WTC11 (cell line): ENCODE measurements at regions not wholly inside any gene's neighbourhood (a gene's known extent, or its start where the extent isn't known, plus 50 kb on each side); places are given as distances from the start of the nearest gene placed in this dataset.

ENCODE experiments used
- ATAC-seq: fragments of 200-7000 bp; cut with Tn5 transposase; 2 replicates; pipeline ENCODE4 v1.10.0; 2021; ENCODE audit warnings: mild to moderate bottlenecking, moderate library complexity
- CTCF ChIA-PET: fragments of 300-600 bp; sonication (Branson Sonifier 250); formaldehyde crosslinking; loops from one replicate; lab custom pipeline; 2021; ENCODE audit warnings: antibody characterized with exemption; lab: Charles Lee
- POLR2A ChIA-PET: fragments of 350-600 bp; sonication (Branson Sonifier 250); formaldehyde crosslinking; loops from one replicate; lab custom pipeline; 2021; ENCODE audit warnings: antibody characterized with exemption; lab: Charles Lee
- DNase-seq: peaks from one replicate; pipeline ENCODE4 v3.0.0; 2021; ENCODE audit warnings: low spot score
- H3K27ac Mint-ChIP-seq: 2 replicates; pipeline ENCODE4 v1.8.0; 2021; ENCODE audit warnings: mixed read lengths
- H3K27me3 Mint-ChIP-seq: 2 replicates; pipeline ENCODE4 v1.8.0; 2021; ENCODE audit warnings: low read depth, mild to moderate bottlenecking, moderate library complexity, mixed read lengths
- H3K36me3 Mint-ChIP-seq: 2 replicates; pipeline ENCODE4 v1.8.0; 2021; ENCODE audit warnings: mixed read lengths
- H3K4me1 Mint-ChIP-seq: 2 replicates; pipeline ENCODE4 v1.8.0; 2022; ENCODE audit warnings: mixed read lengths
- H3K4me3 Mint-ChIP-seq: 2 replicates; pipeline ENCODE4 v1.8.0; 2021; ENCODE audit warnings: mild to moderate bottlenecking, moderate library complexity, mixed read lengths
- H3K9me3 Mint-ChIP-seq: 2 replicates; pipeline ENCODE4 v1.8.0; 2021; ENCODE audit warnings: mixed read lengths
- ESRRA ChIP-seq: sonication (generic); formaldehyde crosslinking; IDR thresholded peaks from 2 replicates; pipeline ENCODE4 v1.8.1; 2022; ENCODE audit warnings: mild to moderate bottlenecking, missing genetic modification reagents, borderline replicate concordance
- FOXK1 ChIP-seq: sonication (generic); formaldehyde crosslinking; IDR thresholded peaks from 2 replicates; pipeline ENCODE4 v1.8.0; 2022; ENCODE audit warnings: mild to moderate bottlenecking, moderate library complexity, missing genetic modification reagents
- GTF2I ChIP-seq: fragments of 250-450 bp; sonication (Bioruptor Pico); conservative IDR thresholded peaks from 2 replicates; pipeline ENCODE4 v1.4.0; 2021; ENCODE audit warnings: mild to moderate bottlenecking
- HMGA2 ChIP-seq: fragments of 250-450 bp; sonication (Bioruptor Pico); IDR thresholded peaks from 2 replicates; pipeline ENCODE4 v1.4.0; 2021; ENCODE audit warnings: mild to moderate bottlenecking, moderate library complexity
- JUN ChIP-seq: sonication (generic); formaldehyde crosslinking; IDR thresholded peaks from 2 replicates; pipeline ENCODE4 v1.8.0; 2023; ENCODE audit warnings: mild to moderate bottlenecking, missing genetic modification reagents
- MXD4 ChIP-seq: fragments of 250-450 bp; sonication (Bioruptor Pico); IDR thresholded peaks from 2 replicates; pipeline ENCODE4 v1.8.0; 2021; ENCODE audit warnings: mild to moderate bottlenecking, moderate library complexity, borderline replicate concordance
- NR3C1 ChIP-seq: sonication (generic); formaldehyde crosslinking; conservative IDR thresholded peaks from 2 replicates; pipeline ENCODE4 v1.8.1; 2023; ENCODE audit warnings: low read depth, mild to moderate bottlenecking, missing genetic modification reagents
- TEAD1 ChIP-seq: sonication (generic); formaldehyde crosslinking; IDR thresholded peaks from 2 replicates; pipeline ENCODE4 v1.8.0; 2022; ENCODE audit warnings: mild to moderate bottlenecking, missing genetic modification reagents
- ZNF263 ChIP-seq: sonication (generic); formaldehyde crosslinking; IDR thresholded peaks from 2 replicates; pipeline ENCODE4 v1.8.1; 2022; ENCODE audit warnings: low read depth, mild to moderate bottlenecking, moderate library complexity, missing genetic modification reagents
- ZNF416 ChIP-seq: fragments of 250-450 bp; sonication (Bioruptor Pico); IDR thresholded peaks from 2 replicates; pipeline ENCODE4 v1.9.0; 2021; ENCODE audit warnings: mild to moderate bottlenecking, inconsistent platforms
- TF ChIP-seq, protein P1 (sequence below): sonication (generic); formaldehyde crosslinking; IDR thresholded peaks from 2 replicates; pipeline ENCODE4 v1.8.1; 2023; ENCODE audit warnings: mild to moderate bottlenecking, missing genetic modification reagents, borderline replicate concordance
- TF ChIP-seq, protein P2 (sequence below): sonication (generic); formaldehyde crosslinking; IDR thresholded peaks from 2 replicates; pipeline ENCODE4 v1.8.1; 2023; ENCODE audit warnings: mild to moderate bottlenecking, missing genetic modification reagents, moderate library complexity
- TF ChIP-seq, protein P3 (sequence below): fragments of 250-450 bp; sonication (Bioruptor Pico); IDR thresholded peaks from 2 replicates; pipeline ENCODE4 v1.9.0; 2021; ENCODE audit warnings: mild to moderate bottlenecking
- TF ChIP-seq, protein P4 (sequence below): sonication (generic); formaldehyde crosslinking; conservative IDR thresholded peaks from 2 replicates; pipeline ENCODE4 v1.8.1; 2022; ENCODE audit warnings: mild to moderate bottlenecking, missing genetic modification reagents
- TF ChIP-seq, protein P5 (sequence below): sonication (generic); formaldehyde crosslinking; conservative IDR thresholded peaks from 2 replicates; pipeline ENCODE4 v1.8.1; 2023; ENCODE audit warnings: mild to moderate bottlenecking, low read depth, missing genetic modification reagents, moderate library complexity
- TF ChIP-seq, protein P6 (sequence below): sonication (generic); formaldehyde crosslinking; IDR thresholded peaks from 2 replicates; pipeline ENCODE4 v1.8.1; 2022; ENCODE audit warnings: low read depth, mild to moderate bottlenecking, moderate library complexity, missing genetic modification reagents, borderline replicate concordance
- TF ChIP-seq, protein P7 (sequence below): sonication (generic); formaldehyde crosslinking; IDR thresholded peaks from 2 replicates; pipeline ENCODE4 v1.8.0; 2022; ENCODE audit warnings: missing genetic modification reagents

DNA sequence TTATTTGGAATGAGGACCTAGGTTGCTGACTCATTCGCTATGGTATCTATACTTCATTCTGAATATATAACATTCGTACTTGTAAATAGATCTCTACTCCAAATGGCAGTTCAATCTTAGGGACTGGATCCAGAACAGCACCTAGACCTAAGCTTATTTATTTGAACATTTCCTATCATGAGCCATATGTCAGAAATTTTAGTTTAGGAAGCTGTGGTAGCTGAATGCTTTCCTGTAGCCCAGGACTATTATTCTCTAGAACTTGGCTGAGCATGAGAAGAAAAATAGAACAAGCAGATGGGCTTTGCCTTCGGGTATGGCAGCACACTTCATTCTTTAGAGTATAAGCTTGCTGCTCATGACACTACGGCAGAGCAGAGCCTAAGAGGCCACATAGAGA is 1114.4 kb upstream of the B3GALT2 start:
- H3K9me3 Mint-ChIP-seq, result no peaks in the 10 kb centered on the region
- CTCF ChIA-PET, result no interaction called here
- H3K4me3 Mint-ChIP-seq, result no peak overlapping the region
- TF ChIP-seq JUN, result no peak
- TF ChIP-seq, protein P1, sequence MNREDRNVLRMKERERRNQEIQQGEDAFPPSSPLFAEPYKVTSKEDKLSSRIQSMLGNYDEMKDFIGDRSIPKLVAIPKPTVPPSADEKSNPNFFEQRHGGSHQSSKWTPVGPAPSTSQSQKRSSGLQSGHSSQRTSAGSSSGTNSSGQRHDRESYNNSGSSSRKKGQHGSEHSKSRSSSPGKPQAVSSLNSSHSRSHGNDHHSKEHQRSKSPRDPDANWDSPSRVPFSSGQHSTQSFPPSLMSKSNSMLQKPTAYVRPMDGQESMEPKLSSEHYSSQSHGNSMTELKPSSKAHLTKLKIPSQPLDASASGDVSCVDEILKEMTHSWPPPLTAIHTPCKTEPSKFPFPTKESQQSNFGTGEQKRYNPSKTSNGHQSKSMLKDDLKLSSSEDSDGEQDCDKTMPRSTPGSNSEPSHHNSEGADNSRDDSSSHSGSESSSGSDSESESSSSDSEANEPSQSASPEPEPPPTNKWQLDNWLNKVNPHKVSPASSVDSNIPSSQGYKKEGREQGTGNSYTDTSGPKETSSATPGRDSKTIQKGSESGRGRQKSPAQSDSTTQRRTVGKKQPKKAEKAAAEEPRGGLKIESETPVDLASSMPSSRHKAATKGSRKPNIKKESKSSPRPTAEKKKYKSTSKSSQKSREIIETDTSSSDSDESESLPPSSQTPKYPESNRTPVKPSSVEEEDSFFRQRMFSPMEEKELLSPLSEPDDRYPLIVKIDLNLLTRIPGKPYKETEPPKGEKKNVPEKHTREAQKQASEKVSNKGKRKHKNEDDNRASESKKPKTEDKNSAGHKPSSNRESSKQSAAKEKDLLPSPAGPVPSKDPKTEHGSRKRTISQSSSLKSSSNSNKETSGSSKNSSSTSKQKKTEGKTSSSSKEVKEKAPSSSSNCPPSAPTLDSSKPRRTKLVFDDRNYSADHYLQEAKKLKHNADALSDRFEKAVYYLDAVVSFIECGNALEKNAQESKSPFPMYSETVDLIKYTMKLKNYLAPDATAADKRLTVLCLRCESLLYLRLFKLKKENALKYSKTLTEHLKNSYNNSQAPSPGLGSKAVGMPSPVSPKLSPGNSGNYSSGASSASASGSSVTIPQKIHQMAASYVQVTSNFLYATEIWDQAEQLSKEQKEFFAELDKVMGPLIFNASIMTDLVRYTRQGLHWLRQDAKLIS (CRISPR knock-in tag), result no peak
- TF ChIP-seq ZNF416 (CRISPR knock-in tag), result no peak
- TF ChIP-seq, protein P2, sequence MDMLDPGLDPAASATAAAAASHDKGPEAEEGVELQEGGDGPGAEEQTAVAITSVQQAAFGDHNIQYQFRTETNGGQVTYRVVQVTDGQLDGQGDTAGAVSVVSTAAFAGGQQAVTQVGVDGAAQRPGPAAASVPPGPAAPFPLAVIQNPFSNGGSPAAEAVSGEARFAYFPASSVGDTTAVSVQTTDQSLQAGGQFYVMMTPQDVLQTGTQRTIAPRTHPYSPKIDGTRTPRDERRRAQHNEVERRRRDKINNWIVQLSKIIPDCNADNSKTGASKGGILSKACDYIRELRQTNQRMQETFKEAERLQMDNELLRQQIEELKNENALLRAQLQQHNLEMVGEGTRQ (CRISPR knock-in tag), result no peak
- TF ChIP-seq, protein P3, sequence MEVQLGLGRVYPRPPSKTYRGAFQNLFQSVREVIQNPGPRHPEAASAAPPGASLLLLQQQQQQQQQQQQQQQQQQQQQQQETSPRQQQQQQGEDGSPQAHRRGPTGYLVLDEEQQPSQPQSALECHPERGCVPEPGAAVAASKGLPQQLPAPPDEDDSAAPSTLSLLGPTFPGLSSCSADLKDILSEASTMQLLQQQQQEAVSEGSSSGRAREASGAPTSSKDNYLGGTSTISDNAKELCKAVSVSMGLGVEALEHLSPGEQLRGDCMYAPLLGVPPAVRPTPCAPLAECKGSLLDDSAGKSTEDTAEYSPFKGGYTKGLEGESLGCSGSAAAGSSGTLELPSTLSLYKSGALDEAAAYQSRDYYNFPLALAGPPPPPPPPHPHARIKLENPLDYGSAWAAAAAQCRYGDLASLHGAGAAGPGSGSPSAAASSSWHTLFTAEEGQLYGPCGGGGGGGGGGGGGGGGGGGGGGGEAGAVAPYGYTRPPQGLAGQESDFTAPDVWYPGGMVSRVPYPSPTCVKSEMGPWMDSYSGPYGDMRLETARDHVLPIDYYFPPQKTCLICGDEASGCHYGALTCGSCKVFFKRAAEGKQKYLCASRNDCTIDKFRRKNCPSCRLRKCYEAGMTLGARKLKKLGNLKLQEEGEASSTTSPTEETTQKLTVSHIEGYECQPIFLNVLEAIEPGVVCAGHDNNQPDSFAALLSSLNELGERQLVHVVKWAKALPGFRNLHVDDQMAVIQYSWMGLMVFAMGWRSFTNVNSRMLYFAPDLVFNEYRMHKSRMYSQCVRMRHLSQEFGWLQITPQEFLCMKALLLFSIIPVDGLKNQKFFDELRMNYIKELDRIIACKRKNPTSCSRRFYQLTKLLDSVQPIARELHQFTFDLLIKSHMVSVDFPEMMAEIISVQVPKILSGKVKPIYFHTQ (CRISPR knock-in tag), result no peak
- no peak for TF ChIP-seq FOXK1 (CRISPR knock-in tag)
- TF ChIP-seq NR3C1, result no peak
- no peak for TF ChIP-seq MXD4 (CRISPR knock-in tag)
- TF ChIP-seq, protein P4, sequence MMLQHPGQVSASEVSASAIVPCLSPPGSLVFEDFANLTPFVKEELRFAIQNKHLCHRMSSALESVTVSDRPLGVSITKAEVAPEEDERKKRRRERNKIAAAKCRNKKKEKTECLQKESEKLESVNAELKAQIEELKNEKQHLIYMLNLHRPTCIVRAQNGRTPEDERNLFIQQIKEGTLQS (CRISPR knock-in tag), result no peak
- no peak for TF ChIP-seq ZNF263 (CRISPR knock-in tag)
- no peak for TF ChIP-seq GTF2I (CRISPR knock-in tag)
- TF ChIP-seq, protein P5, sequence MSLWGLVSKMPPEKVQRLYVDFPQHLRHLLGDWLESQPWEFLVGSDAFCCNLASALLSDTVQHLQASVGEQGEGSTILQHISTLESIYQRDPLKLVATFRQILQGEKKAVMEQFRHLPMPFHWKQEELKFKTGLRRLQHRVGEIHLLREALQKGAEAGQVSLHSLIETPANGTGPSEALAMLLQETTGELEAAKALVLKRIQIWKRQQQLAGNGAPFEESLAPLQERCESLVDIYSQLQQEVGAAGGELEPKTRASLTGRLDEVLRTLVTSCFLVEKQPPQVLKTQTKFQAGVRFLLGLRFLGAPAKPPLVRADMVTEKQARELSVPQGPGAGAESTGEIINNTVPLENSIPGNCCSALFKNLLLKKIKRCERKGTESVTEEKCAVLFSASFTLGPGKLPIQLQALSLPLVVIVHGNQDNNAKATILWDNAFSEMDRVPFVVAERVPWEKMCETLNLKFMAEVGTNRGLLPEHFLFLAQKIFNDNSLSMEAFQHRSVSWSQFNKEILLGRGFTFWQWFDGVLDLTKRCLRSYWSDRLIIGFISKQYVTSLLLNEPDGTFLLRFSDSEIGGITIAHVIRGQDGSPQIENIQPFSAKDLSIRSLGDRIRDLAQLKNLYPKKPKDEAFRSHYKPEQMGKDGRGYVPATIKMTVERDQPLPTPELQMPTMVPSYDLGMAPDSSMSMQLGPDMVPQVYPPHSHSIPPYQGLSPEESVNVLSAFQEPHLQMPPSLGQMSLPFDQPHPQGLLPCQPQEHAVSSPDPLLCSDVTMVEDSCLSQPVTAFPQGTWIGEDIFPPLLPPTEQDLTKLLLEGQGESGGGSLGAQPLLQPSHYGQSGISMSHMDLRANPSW (CRISPR knock-in tag), result no peak
- TF ChIP-seq, protein P6, sequence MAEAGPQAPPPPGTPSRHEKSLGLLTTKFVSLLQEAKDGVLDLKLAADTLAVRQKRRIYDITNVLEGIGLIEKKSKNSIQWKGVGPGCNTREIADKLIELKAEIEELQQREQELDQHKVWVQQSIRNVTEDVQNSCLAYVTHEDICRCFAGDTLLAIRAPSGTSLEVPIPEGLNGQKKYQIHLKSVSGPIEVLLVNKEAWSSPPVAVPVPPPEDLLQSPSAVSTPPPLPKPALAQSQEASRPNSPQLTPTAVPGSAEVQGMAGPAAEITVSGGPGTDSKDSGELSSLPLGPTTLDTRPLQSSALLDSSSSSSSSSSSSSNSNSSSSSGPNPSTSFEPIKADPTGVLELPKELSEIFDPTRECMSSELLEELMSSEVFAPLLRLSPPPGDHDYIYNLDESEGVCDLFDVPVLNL (CRISPR knock-in tag), result no peak
- no peak for TF ChIP-seq TEAD1
- TF ChIP-seq ESRRA (CRISPR knock-in tag), result no peak
- TF ChIP-seq, protein P7, sequence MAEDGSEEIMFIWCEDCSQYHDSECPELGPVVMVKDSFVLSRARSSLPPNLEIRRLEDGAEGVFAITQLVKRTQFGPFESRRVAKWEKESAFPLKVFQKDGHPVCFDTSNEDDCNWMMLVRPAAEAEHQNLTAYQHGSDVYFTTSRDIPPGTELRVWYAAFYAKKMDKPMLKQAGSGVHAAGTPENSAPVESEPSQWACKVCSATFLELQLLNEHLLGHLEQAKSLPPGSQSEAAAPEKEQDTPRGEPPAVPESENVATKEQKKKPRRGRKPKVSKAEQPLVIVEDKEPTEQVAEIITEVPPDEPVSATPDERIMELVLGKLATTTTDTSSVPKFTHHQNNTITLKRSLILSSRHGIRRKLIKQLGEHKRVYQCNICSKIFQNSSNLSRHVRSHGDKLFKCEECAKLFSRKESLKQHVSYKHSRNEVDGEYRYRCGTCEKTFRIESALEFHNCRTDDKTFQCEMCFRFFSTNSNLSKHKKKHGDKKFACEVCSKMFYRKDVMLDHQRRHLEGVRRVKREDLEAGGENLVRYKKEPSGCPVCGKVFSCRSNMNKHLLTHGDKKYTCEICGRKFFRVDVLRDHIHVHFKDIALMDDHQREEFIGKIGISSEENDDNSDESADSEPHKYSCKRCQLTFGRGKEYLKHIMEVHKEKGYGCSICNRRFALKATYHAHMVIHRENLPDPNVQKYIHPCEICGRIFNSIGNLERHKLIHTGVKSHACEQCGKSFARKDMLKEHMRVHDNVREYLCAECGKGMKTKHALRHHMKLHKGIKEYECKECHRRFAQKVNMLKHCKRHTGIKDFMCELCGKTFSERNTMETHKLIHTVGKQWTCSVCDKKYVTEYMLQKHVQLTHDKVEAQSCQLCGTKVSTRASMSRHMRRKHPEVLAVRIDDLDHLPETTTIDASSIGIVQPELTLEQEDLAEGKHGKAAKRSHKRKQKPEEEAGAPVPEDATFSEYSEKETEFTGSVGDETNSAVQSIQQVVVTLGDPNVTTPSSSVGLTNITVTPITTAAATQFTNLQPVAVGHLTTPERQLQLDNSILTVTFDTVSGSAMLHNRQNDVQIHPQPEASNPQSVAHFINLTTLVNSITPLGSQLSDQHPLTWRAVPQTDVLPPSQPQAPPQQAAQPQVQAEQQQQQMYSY (CRISPR knock-in tag), result no peak
- TF ChIP-seq HMGA2 (CRISPR knock-in tag), result no peak
- ATAC-seq (no peak), DNase-seq (no peak)
- POLR2A ChIA-PET, result no interaction called here
- H3K36me3 Mint-ChIP-seq, result no peaks in the 10 kb centered on the region
- no peak overlapping the region for H3K27ac Mint-ChIP-seq
- no peaks in the 10 kb centered on the region for H3K4me1 Mint-ChIP-seq
- H3K27me3 Mint-ChIP-seq, result peaks cover 1% of the 10 kb centered on the region
